Endothelial cell of umbilical vein (primary cell): ENCODE measurements at regions not wholly inside any gene's neighbourhood (a gene's known extent, or its start where the extent isn't known, plus 50 kb on each side); places are given as distances from the start of the nearest gene placed in this dataset.
"Not testable (repeated sequence)": the region's sequence is repeated elsewhere in the genome, so short reads cannot be mapped to it uniquely, and the experiment has no call there.

Experiments
- BruUV-seq: library from RNA; stranded (reverse); fragments of 400-500 nt; replicated peaks from 2 replicates; lab custom pipeline; 2021; lab: Mats Ljungman, UMichigan
- CTCF ChIA-PET: fragments of 300-600, 350-600 bp; sonication (Branson Sonifier 250); formaldehyde crosslinking; loops from one replicate; lab custom pipeline; 2021; ENCODE audit warnings: antibody characterized with exemption, inconsistent platforms; lab: Charles Lee
- POLR2A ChIA-PET: fragments of 300-600, 350-600 bp; sonication (Branson Sonifier 250); formaldehyde crosslinking; loops from one replicate; lab custom pipeline; 2021; ENCODE audit warnings: antibody characterized with exemption, inconsistent platforms; lab: Charles Lee
- DNase-seq: peaks from one replicate; pipeline ENCODE4 v3.0.0-alpha.2; 2011; ENCODE audit warnings: low read depth, low spot score
- FAIRE-seq: peaks from 2 replicates; lab custom pipeline; 2011; peaks lifted over from hg19 to GRCh38; lab: Jason Lieb, UNC
- H2AFZ ChIP-seq: 2 replicates; pipeline ENCODE4 v1.6.0; 2012; ENCODE audit warnings: low read depth, low read length, control low read depth, inconsistent platforms
- H3K27ac ChIP-seq: 2 replicates; pipeline ENCODE4 v1.5.1; 2011; ENCODE audit warnings: low read depth, mild to moderate bottlenecking, control low read depth, low read length, moderate library complexity; ENCODE audit not compliant: insufficient read depth
- H3K27me3 ChIP-seq, 2 experiments: 2 replicates each; pipeline versions ENCODE4 v1.6.0 to v1.6.1; 2011; ENCODE audit warnings: low read length in 2 of 2, mixed read lengths in 1 of 2; ENCODE audit not compliant: control insufficient read depth in 2 of 2, insufficient read depth in 2 of 2
- H3K36me3 ChIP-seq, 2 experiments: 2 replicates in 1 of 2; 3 replicates in 1 of 2; pipeline ENCODE4 v1.5.1; 2011; ENCODE audit warnings: low read length in 2 of 2, mild to moderate bottlenecking in 1 of 2, moderate library complexity in 1 of 2; ENCODE audit not compliant: control insufficient read depth in 2 of 2, insufficient read depth in 2 of 2; ENCODE audit errors: extremely low read depth in 1 of 2
- H3K4me1 ChIP-seq: 3 replicates; pipeline ENCODE4 v1.5.1; 2011; ENCODE audit warnings: mild to moderate bottlenecking, low read length; ENCODE audit not compliant: control insufficient read depth, insufficient read depth; ENCODE audit errors: extremely low read depth
- H3K4me2 ChIP-seq: 2 replicates; pipeline ENCODE4 v1.6.1; 2011; ENCODE audit warnings: low read length, control low read depth, mixed read lengths; ENCODE audit not compliant: insufficient read depth
- H3K4me3 ChIP-seq, 3 experiments: fragments of 200-600 bp in 1 of 3; sonication (generic), shearing (Covaris generic) in 1 of 3; replicated peaks in 1 of 3; 2 replicates each; pipeline ENCODE4 v1.5.1; 2011 to 2016; ENCODE audit warnings: control low read depth in 3 of 3, low read length in 3 of 3, mild to moderate bottlenecking in 2 of 3, inconsistent platforms in 1 of 3, low read depth in 1 of 3, moderate library complexity in 1 of 3; ENCODE audit not compliant: insufficient read depth in 1 of 3
- H3K79me2 ChIP-seq: 2 replicates; pipeline ENCODE4 v1.6.0; 2012; ENCODE audit warnings: low read length, inconsistent platforms; ENCODE audit not compliant: control insufficient read depth, insufficient read depth
- H3K9ac ChIP-seq: replicated peaks from 2 replicates; pipeline ENCODE3; 2011; ENCODE audit warnings: low read length, control low read depth; ENCODE audit not compliant: insufficient read depth; ENCODE audit errors: extremely low read depth
- H3K9me1 ChIP-seq: replicated peaks from 3 replicates; pipeline ENCODE4 v1.6.0; 2011; ENCODE audit warnings: mild to moderate bottlenecking, low read length; ENCODE audit not compliant: control insufficient read depth, insufficient read depth; ENCODE audit errors: extremely low read depth
- H3K9me3 ChIP-seq: replicated peaks from 2 replicates; pipeline ENCODE4 v1.5.1; 2012; ENCODE audit warnings: low read length, inconsistent platforms; ENCODE audit not compliant: control insufficient read depth, insufficient read depth
- H4K20me1 ChIP-seq: replicated peaks from 2 replicates; pipeline ENCODE3; 2011; ENCODE audit warnings: mild to moderate bottlenecking, low read length; ENCODE audit not compliant: control insufficient read depth, insufficient read depth; ENCODE audit errors: extremely low read depth
- CTCF ChIP-seq, 2 donors: IDR thresholded peaks; 1 replicate in 1 of 2; 2 replicates in 1 of 2; pipeline ENCODE4 v1.5.1; 2011; ENCODE audit warnings: low read length in 2 of 2, mild to moderate bottlenecking in 2 of 2, moderate library complexity in 2 of 2, control low read depth in 1 of 2, inconsistent platforms in 1 of 2, low read depth in 1 of 2; ENCODE audit not compliant: insufficient read depth in 1 of 2; ENCODE audit errors: extremely low read depth in 1 of 2
- FOS ChIP-seq: IDR thresholded peaks from 2 replicates; pipeline ENCODE4 v1.6.1; 2011; ENCODE audit warnings: mild to moderate bottlenecking, low read length, moderate library complexity, borderline replicate concordance; ENCODE audit not compliant: insufficient read depth
- GATA2 ChIP-seq: IDR thresholded peaks from 2 replicates; pipeline ENCODE4 v1.7.0; 2011; ENCODE audit warnings: low read depth, mild to moderate bottlenecking, moderate library complexity, mixed read lengths, low read length; ENCODE audit not compliant: insufficient read length, insufficient read depth
- JUN ChIP-seq: IDR thresholded peaks from 2 replicates; pipeline ENCODE4 v1.6.1; 2011; ENCODE audit warnings: borderline replicate concordance, low read depth; ENCODE audit not compliant: insufficient read length, insufficient read depth
- POLR2A ChIP-seq: IDR thresholded peaks from 2 replicates; pipeline ENCODE4 v1.6.1; 2012; ENCODE audit warnings: low read depth, mild to moderate bottlenecking, control low read depth, low read length
- POLR2AphosphoS5 ChIP-seq: IDR thresholded peaks from 2 replicates; pipeline ENCODE4 v1.6.1; 2012; ENCODE audit warnings: low read depth, mild to moderate bottlenecking, control low read depth, low read length, moderate library complexity; ENCODE audit not compliant: insufficient read depth
- dilution Hi-C: fragments of 300-500 bp; cut with MboI; formaldehyde crosslinking; loops from one replicate; pipeline ENCODE4 v1.15.0; 2019; ENCODE audit warnings: low sequenced_read_pairs; ENCODE audit not compliant: extremely low pct_ligation_motif_present
- intact Hi-C: fragments of 100-400 bp; cut with micrococcal nuclease; formaldehyde crosslinking; loops from one replicate; pipeline ENCODE4 v1.10.0; 2022

- H3K9me3 ChIP-seq, H3K4me1 ChIP-seq, H3K27ac ChIP-seq, H3K79me2 ChIP-seq, BruUV-seq, H4K20me1 ChIP-seq, H3K4me3 ChIP-seq, CTCF ChIA-PET, H3K27me3 ChIP-seq, H3K4me2 ChIP-seq, intact Hi-C loops, POLR2A ChIA-PET, H3K9ac ChIP-seq, H3K9me1 ChIP-seq, DNase-seq, H2AFZ ChIP-seq, dilution Hi-C loops, H3K36me3 ChIP-seq, FAIRE-seq: not testable (repeated sequence)
Observed at GRCh38 chr5:50306488-50306887, 134.6 kb downstream of the EMB start.

DNA sequence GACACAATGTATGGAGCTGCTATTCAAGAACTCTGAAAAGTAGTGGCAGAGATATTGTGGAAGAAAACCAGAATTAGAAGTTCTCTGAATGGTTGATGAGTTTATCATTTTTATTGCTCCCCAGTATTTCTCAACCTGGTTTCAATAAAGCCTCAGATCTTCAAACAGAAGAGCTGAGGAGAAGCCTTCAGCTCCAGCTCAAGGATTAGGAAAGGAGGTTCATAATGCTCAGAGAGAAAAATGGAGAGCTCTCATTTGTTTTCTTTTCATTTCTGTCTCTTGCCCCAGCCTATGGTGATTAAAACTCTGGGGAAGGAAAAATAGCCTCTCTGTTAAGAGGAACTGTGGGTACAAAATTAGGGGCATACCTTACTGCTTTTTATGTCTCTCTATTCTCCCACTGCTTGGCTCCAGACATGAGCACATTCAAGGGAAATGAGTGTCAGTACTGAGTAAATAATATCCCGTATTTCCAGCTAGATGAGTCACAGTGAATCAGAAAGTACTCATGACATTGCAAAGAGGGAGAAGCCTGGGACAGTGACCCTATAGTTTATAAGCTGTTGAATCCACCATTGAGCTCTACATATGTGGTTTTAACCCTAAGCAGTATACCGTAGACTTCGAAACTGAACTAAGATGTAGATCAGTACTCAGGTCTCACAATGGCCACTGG is 138.1 kb downstream of the EMB start:
- Histone ChIP-seq H3K9ac (no peak overlapping the region), H3K4me2 (no peak overlapping the region), H3K27me3 (no peaks in the 10 kb centered on the region), H3K4me3 (no peak overlapping the region), H3K4me1 (no peaks in the 10 kb centered on the region), H3K27ac (no peak overlapping the region), H3K36me3 (no peaks in the 10 kb centered on the region), H3K79me2 (no peaks in the 10 kb centered on the region), H2AFZ (no peak overlapping the region), H3K9me1 (no peaks in the 10 kb centered on the region), H4K20me1 (no peaks in the 10 kb centered on the region), H3K9me3 (peaks cover 3% of the 10 kb centered on the region)
- TF ChIP-seq GATA2 (no peak), POLR2A (no peak), POLR2AphosphoS5 (no peak), FOS (no peak), CTCF (IDR thresholded peaks at IDR 0.05; ENCODE audit: extremely low read depth in 1 of 2, insufficient read depth in 1 of 2, low read depth in 1 of 2, low read length in 2 of 2) (no peak), JUN (no peak)
- ChIA-PET CTCF (no interaction called here), POLR2A (no interaction called here)
- dilution Hi-C loops, result no loop called here
- no TSS peak for BruUV-seq
- intact Hi-C loops, result no loop called here
- FAIRE-seq (no peak), DNase-seq (no peak)
